ENCODE measurements at regions not wholly inside any gene's neighbourhood (a gene's known extent, or its start where the extent isn't known, plus 50 kb on each side); places are given as distances from the start of the nearest gene placed in this dataset.

DNA sequence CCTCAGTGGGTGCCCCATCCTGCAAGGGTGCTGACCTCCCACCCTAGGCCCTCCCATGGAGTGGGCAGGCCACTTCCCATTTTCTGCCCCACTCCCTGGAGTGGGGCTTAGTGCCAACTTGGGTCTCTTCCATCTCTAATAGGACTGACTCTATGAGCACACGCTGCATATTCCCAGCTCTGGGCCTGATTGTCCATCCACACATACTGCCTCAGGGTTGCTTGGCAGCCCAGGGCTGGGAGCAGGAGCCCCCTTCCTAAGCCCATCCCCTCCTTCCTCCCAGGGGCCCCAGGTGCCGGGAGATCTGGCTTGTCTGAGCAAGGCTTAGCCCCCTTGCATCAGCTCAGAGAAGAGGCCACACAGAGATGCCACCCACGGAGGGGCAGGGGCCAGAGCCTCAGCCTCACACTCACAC, 55.1 kb downstream of the PJA1 start:
- Histone ChIP-seq H2AFZ (ENCODE audit: low read length) (no peak overlapping the region), H3K27me3 (ENCODE audit: control insufficient read depth, insufficient read depth, low read length) (no peaks in the 10 kb centered on the region), H3K4me1 (ENCODE audit: control insufficient read depth, extremely low read depth, insufficient read depth, low read length) (peaks cover 3% of the 10 kb centered on the region), H3K4me2 (ENCODE audit: extremely low read depth, insufficient read depth, low read length) (no peak overlapping the region), H4K20me1 (ENCODE audit: control insufficient read depth, extremely low read depth, insufficient read depth, low read length) (no peaks in the 10 kb centered on the region), H3K4me3 (replicated peaks in 1 of 4; ENCODE audit: control extremely low read depth in 1 of 4, insufficient read depth in 1 of 4, low read depth in 3 of 4, low read length in 4 of 4) (no peak overlapping the region), H3K36me3 (ENCODE audit: control insufficient read depth, insufficient read depth, low read length) (no peaks in the 10 kb centered on the region), H3K27ac (ENCODE audit: insufficient read depth, low read length) (no peak overlapping the region), H3K9ac (ENCODE audit: insufficient read depth, low read length) (no peak overlapping the region), H3K79me2 (ENCODE audit: control insufficient read depth, insufficient read depth, low read length) (no peaks in the 10 kb centered on the region), H3K9me3 (ENCODE audit: control insufficient read depth, insufficient read depth, low read depth, low read length) (no peaks in the 10 kb centered on the region)
- DNase-seq (ENCODE audit: low read depth in 2 of 2): no peak
- TF ChIP-seq EZH2 (IDR thresholded peaks at IDR 0.05; ENCODE audit: low read length, missing control alignments): no peak
- no peak for TF ChIP-seq CTCF (conservative IDR thresholded peaks at IDR 0.05 in 1 of 2, IDR thresholded peaks at IDR 0.05 in 1 of 2; ENCODE audit: low read depth in 1 of 2, low read length in 2 of 2)

GRCh38 chrX:69109706-69110105, 55.5 kb downstream of the PJA1 start:
- Histone ChIP-seq H3K27ac (ENCODE audit: insufficient read depth, low read length) (no peak overlapping the region), H4K20me1 (ENCODE audit: control insufficient read depth, extremely low read depth, insufficient read depth, low read length) (no peaks in the 10 kb centered on the region), H3K79me2 (ENCODE audit: control insufficient read depth, insufficient read depth, low read length) (no peaks in the 10 kb centered on the region), H3K4me2 (ENCODE audit: extremely low read depth, insufficient read depth, low read length) (no peak overlapping the region), H3K4me1 (ENCODE audit: control insufficient read depth, extremely low read depth, insufficient read depth, low read length) (peaks cover 3% of the 10 kb centered on the region), H3K9ac (ENCODE audit: insufficient read depth, low read length) (no peak overlapping the region), H3K4me3 (replicated peaks in 1 of 4; ENCODE audit: control extremely low read depth in 1 of 4, insufficient read depth in 1 of 4, low read depth in 3 of 4, low read length in 4 of 4) (no peak overlapping the region), H3K9me3 (ENCODE audit: control insufficient read depth, insufficient read depth, low read depth, low read length) (no peaks in the 10 kb centered on the region), H2AFZ (ENCODE audit: low read length) (no peak overlapping the region), H3K36me3 (ENCODE audit: control insufficient read depth, insufficient read depth, low read length) (no peaks in the 10 kb centered on the region), H3K27me3 (ENCODE audit: control insufficient read depth, insufficient read depth, low read length) (no peaks in the 10 kb centered on the region)
- peak; percentile 31 to 59 for DNase-seq (ENCODE audit: low read depth in 2 of 2)
- TF ChIP-seq CTCF (conservative IDR thresholded peaks at IDR 0.05 in 1 of 2, IDR thresholded peaks at IDR 0.05 in 1 of 2; ENCODE audit: low read depth in 1 of 2, low read length in 2 of 2) (no peak), EZH2 (IDR thresholded peaks at IDR 0.05; ENCODE audit: low read length, missing control alignments) (no peak)

- H3K79me2 ChIP-seq (ENCODE audit: control insufficient read depth, insufficient read depth, low read length): no peaks in the 10 kb centered on the region
- H3K9ac ChIP-seq (ENCODE audit: insufficient read depth, low read length): no peak overlapping the region
- no peak overlapping the region for H3K4me2 ChIP-seq (ENCODE audit: extremely low read depth, insufficient read depth, low read length)
Observed at GRCh38 chrX:69109036-69109663, 56.1 kb downstream of the PJA1 start.

More at GRCh38 chrX:69109036-69109663, 56.1 kb downstream of the PJA1 start:
- no peak overlapping the region for H3K4me3 ChIP-seq (replicated peaks in 1 of 4; ENCODE audit: control extremely low read depth in 1 of 4, insufficient read depth in 1 of 4, low read depth in 3 of 4, low read length in 4 of 4)
- TF ChIP-seq CTCF (conservative IDR thresholded peaks at IDR 0.05 in 1 of 2, IDR thresholded peaks at IDR 0.05 in 1 of 2; ENCODE audit: low read depth in 1 of 2, low read length in 2 of 2) (no peak), EZH2 (IDR thresholded peaks at IDR 0.05; ENCODE audit: low read length, missing control alignments) (no peak)
- H3K9me3 ChIP-seq (ENCODE audit: control insufficient read depth, insufficient read depth, low read depth, low read length): no peaks in the 10 kb centered on the region
- peaks cover 3% of the 10 kb centered on the region for H3K4me1 ChIP-seq (ENCODE audit: control insufficient read depth, extremely low read depth, insufficient read depth, low read length)
- no peaks in the 10 kb centered on the region for H3K36me3 ChIP-seq (ENCODE audit: control insufficient read depth, insufficient read depth, low read length)
- no peak overlapping the region for H2AFZ ChIP-seq (ENCODE audit: low read length)
- H3K27ac ChIP-seq (ENCODE audit: insufficient read depth, low read length): no peak overlapping the region
- no peak for DNase-seq (ENCODE audit: low read depth in 2 of 2)
- no peaks in the 10 kb centered on the region for H4K20me1 ChIP-seq (ENCODE audit: control insufficient read depth, extremely low read depth, insufficient read depth, low read length)
- no peaks in the 10 kb centered on the region for H3K27me3 ChIP-seq (ENCODE audit: control insufficient read depth, insufficient read depth, low read length)
